Activated T-cell treated with anti-CD3 and anti-CD28 coated beads for 1 hour (primary cell): ENCODE measurements at regions not wholly inside any gene's neighbourhood (a gene's known extent, or its start where the extent isn't known, plus 50 kb on each side); places are given as distances from the start of the nearest gene placed in this dataset.

Experiments used
- DNase-seq: peaks from one replicate; pipeline ENCODE4 v3.0.0-alpha.2; 2020; ENCODE audit warnings: low read depth

- DNase-seq: no peak
Measured at GRCh38 chr7:25780904-25781303, 371.1 kb upstream of the NFE2L3 start.

DNA sequence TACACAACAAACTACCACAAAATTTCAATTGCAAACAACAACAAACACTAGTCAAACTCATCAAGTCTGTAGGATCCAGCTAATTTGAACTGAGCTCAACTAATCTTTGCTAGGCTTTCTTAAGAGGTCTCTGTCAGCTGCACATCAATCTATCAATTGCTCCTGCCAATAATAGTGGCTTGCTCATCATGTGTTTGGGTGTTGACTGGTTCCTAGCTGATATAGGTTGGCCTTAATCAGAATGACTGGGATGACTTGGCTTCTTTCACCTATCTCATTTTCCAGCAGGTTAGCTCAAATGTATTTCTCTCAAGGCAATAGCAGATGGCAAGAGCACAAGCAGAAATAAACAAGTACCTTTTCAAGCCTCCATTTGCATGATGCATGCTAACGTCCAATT lies 370.3 kb upstream of the NFE2L3 start:
- no peak for DNase-seq

- no peak for DNase-seq
Measured at GRCh38 chr7:25786936-25787335, 365.1 kb upstream of the NFE2L3 start.

- no peak for DNase-seq
Measured at GRCh38 chr7:25787336-25787735, 364.7 kb upstream of the NFE2L3 start.

DNA sequence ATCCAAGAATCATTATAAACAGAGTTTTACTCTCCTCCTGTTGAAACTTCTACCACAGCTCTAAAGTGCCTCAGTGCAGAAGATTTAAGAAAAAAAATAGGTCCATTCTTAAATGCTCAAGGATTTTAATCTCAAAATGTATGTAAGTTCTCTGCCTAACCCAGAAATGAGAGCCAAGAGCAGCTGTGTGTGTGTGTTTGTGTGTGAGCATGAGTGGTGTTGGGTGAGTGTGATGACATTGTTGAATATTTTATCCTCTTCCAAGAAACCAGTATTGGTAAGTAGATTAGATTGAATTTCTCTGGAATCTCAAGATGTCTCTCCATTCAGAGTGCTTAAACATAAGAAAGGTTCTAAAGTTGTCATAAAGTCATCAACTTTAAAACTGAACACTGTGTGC lies 363.6 kb upstream of the NFE2L3 start:
- no peak for DNase-seq

DNA sequence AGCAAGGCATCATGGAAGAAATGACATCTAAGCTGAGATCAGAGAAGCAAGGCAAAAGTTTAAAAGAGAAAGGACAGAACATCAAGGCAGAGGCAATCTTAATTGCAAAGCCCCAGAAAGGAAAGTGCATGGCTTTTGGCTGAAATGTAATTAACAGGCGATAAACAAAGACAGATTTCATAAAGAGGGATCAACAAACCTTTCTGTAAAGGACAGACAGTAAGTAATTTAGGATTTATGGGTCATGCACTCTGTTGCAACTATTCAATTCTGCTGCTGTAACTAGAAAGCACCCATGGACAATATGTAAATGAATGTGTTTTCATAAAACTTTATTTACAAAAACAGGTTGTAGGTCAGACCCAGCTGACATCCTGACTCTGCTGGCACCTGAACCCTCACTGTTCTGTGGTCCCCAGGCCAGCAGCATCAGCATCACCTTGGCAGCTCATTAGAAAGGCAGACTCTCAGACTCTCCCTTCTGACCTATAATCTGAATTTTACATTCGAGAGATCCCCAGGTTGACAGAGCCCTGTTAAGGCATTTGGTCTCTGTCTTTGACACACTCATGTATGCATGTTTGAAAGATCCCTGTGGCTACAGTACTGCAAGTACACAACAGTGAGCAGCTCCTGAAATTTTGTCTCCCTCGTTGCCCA lies 362.9 kb upstream of the NFE2L3 start:
- no peak for DNase-seq

- DNase-seq: no peak
Measured at GRCh38 chr7:25789701-25790640, 362.0 kb upstream of the NFE2L3 start.

- no peak for DNase-seq
Measured at GRCh38 chr7:25790963-25791362, 361.0 kb upstream of the NFE2L3 start.

DNA sequence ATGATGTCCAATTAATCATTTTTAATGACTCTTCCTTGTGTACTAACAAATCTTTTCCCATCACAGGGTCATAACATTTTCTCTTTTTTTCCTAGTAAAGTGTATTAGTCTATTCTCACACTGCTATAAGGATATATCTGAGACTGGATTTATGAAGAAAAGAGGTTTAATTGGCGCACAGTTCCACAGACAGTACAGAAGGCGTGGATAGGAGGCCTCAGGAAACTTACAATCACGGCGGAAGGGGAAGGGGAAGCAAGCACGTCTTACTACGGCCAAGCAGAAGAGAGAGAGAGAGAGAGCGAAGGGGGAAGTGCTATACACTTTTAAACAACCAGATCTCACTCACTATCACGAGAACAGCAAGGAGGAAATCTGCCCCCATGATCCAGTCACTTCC lies 359.4 kb upstream of the NFE2L3 start:
- DNase-seq: no peak

GRCh38 chr7:25795824-25796235 lies 356.2 kb upstream of the NFE2L3 start:
- no peak for DNase-seq

GRCh38 chr7:25798344-25798743 lies 353.7 kb upstream of the NFE2L3 start:
- no peak for DNase-seq

- no peak for DNase-seq
Measured at GRCh38 chr7:25801214-25801613, 350.8 kb upstream of the NFE2L3 start.

DNA sequence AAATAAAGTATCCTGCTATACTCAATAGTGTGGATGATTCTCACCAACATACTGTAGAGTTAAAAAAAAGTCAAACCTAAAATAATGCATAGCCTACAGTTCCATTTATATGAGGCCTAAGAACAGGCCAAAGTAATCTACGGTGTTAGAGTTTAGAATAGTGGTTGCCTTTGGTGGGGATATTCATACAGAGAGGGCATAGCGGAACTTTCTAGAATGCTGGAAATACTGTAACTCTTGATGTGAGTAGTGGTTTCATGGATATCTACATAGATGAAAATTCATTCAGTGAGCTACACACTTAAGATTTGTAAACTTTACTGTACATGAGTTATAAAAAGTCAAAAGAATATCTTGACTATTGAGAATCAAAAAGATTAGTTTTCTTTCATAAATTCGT lies 349.9 kb upstream of the NFE2L3 start:
- DNase-seq: no peak

GRCh38 chr7:25802473-25802872 lies 349.5 kb upstream of the NFE2L3 start:
- DNase-seq: no peak

DNA sequence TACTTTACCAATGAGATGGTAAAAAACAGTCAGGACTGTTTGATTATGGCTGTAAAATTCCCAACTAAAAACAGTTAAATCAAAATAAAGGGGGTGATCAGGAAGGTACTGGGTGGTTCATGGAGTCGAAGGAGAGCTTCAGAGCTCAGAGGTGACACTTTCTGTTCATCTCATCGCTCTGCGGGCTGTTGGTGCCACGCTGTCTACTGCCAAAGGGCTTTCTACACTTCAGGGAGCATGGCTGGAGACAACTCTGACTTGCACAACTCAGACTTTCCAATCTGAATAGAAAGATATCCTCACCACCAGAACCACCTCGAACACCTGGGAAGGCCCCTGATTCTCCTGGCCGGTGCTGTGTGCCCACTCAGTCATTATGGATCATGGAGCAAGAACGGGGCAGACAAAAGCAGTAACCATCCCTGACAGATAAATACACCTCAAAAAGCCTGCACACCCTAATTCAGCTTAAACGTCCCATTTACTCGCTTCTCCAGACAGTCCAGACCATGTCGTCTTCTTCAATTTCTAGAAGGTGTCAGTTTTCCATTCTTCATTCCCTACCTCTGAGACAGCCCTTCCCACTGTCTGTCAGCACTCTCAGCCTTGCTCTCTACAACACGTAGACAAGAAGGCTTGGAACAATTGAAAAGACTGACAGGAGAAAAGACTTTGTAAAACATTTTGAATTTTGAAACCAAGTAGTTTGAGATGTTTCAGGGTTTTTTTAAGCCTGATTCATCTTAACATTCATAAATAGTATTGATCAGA lies 348.7 kb upstream of the NFE2L3 start:
- no peak for DNase-seq

GRCh38 chr7:25804154-25804553 lies 347.8 kb upstream of the NFE2L3 start:
- no peak for DNase-seq

GRCh38 chr7:25805027-25805687 lies 346.8 kb upstream of the NFE2L3 start:
- DNase-seq: no peak

DNA sequence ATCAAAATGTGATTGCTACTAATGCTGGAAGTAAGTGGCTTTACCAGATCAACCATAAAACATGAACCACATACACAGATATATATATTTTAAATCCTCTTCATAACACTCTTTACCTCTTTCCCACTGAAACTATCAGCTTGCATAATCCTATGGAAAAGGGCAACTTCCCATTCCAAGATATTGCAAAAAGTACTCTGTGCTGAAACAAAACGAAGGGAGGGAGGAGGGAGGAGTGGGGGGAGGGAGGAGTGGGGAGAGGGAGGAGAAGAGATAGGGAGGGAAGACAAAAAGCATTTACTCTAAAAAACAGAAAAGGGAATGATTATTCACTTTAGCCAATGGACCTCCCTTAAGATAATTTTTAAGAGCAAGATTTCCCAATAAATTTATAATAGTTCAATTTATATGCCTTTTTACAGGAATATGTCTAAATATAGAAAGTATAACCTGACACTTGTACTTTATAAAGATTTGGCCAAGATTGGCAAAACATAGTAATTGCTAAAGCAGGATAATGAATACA lies 344.8 kb upstream of the NFE2L3 start:
- no peak for DNase-seq

DNA sequence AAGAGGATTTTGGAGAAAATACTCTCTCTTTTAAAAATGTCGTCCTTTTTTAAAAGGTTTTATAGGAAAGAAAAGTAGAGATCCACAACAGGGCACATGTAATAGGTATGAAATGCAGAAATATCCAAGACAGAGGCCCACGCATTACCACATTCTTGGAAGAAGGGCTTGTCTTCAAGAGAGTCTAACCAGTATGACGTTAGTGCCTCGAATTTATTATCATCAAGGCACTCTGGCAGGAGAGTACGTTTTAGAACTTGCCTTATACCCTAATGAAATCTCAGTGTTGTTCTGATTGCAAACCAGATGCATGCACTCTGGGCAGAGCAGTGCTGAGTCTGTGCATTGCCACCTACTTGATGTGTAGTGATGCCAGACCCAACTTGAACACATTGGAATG lies 342.6 kb upstream of the NFE2L3 start:
- no peak for DNase-seq

GRCh38 chr7:25812086-25812850 lies 339.7 kb upstream of the NFE2L3 start:
- DNase-seq: no peak

GRCh38 chr7:25813381-25813780 lies 338.6 kb upstream of the NFE2L3 start:
- DNase-seq: no peak
